ENCODE measurements at regions not wholly inside any gene's neighbourhood (a gene's known extent, or its start where the extent isn't known, plus 50 kb on each side); places are given as distances from the start of the nearest gene placed in this dataset.

DNA sequence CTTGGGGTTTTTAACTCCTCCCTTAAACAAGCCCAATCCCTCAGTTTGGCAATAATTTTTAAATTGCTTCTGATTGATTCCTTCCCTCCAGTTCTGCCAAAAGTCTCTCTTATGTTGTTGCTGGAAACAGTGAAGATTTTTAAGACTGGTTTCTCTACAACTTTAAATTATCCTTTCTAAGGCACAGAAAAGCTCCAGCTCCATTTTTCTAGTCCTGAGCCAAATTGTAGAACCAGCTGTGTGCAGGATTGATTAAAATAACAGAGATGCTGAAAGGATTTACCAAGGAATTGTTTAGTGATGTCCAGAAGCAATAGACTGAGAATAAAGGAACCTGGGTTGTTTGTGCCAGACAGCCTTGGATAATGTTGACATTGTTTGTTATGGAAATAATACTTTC, 111.3 kb downstream of the NUDT12 start:
- no peaks in the 10 kb centered on the region for H3F3A ChIP-seq (ENCODE audit: insufficient read depth)
- H4K20me1 ChIP-seq (ENCODE audit: low read depth, low read length), result no peaks in the 10 kb centered on the region
- no peak overlapping the region for H3K9ac ChIP-seq (ENCODE audit: low read length)
- TF ChIP-seq, protein P1, sequence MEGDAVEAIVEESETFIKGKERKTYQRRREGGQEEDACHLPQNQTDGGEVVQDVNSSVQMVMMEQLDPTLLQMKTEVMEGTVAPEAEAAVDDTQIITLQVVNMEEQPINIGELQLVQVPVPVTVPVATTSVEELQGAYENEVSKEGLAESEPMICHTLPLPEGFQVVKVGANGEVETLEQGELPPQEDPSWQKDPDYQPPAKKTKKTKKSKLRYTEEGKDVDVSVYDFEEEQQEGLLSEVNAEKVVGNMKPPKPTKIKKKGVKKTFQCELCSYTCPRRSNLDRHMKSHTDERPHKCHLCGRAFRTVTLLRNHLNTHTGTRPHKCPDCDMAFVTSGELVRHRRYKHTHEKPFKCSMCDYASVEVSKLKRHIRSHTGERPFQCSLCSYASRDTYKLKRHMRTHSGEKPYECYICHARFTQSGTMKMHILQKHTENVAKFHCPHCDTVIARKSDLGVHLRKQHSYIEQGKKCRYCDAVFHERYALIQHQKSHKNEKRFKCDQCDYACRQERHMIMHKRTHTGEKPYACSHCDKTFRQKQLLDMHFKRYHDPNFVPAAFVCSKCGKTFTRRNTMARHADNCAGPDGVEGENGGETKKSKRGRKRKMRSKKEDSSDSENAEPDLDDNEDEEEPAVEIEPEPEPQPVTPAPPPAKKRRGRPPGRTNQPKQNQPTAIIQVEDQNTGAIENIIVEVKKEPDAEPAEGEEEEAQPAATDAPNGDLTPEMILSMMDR (IDR thresholded peaks at IDR 0.05; ENCODE audit: insufficient read depth, low read length, poor library complexity, severe bottlenecking), result no peak
- TF ChIP-seq EZH2phosphoT487 (conservative IDR thresholded peaks at IDR 0.05; ENCODE audit: low read length), result no peak
- H3K4me2 ChIP-seq (ENCODE audit: low read depth, low read length, poor library complexity, severe bottlenecking), result no peak overlapping the region
- no peak overlapping the region for H3K4me3 ChIP-seq (ENCODE audit: insufficient read depth, low read length, poor library complexity, severe bottlenecking)
- H3K9me2 ChIP-seq (replicated peaks; ENCODE audit: insufficient read depth, low read length), result no peaks in the 10 kb centered on the region
- no peak overlapping the region for H3K27ac ChIP-seq (ENCODE audit: low read depth, low read length)
- H2AFZ ChIP-seq (ENCODE audit: low read depth, low read length, severe bottlenecking), result no peak overlapping the region
- H3K79me2 ChIP-seq (ENCODE audit: insufficient read depth, low read length), result no peaks in the 10 kb centered on the region
- no peaks in the 10 kb centered on the region for H3K27me3 ChIP-seq (ENCODE audit: low read length)
- H3K9me3 ChIP-seq (ENCODE audit: insufficient read depth, low read length), result no peaks in the 10 kb centered on the region
- no peaks in the 10 kb centered on the region for H3K36me3 ChIP-seq (ENCODE audit: low read length)

DNA sequence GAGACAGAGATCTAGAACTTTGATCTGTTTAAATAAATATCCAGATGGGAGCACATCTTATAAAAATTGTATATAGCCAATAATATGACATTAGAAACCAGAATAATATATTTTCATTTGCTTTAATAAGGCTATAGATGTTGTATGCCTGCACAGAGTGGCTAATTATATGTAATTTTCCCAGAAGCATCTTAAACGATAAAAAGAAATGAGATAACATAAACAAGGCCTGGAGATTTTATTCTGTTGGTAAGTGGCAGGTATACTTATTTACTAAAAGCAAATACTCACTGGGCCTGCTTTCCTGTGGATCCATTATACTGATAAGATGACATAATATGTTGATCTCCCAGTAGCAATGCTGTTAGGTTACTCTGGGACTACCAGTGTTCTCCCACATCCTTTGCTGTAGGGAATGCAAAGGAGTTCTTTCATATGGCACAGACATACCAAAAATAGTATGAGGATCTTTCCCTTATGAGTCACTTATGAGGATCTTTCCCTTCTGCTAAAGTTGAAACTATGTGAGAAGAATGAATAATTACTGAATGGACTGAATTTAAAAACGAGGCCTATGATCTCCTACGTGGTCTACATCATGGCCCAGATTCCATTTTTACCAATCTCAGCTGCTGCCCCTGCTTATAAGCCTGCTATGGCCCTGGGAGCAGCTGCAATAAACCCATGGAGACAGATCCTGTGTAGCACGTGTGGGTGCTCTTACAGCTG, 112.1 kb downstream of the NUDT12 start:
- no peak overlapping the region for H3K27ac ChIP-seq (ENCODE audit: low read depth, low read length)
- H3K9me3 ChIP-seq (ENCODE audit: insufficient read depth, low read length), result no peaks in the 10 kb centered on the region
- H3K4me3 ChIP-seq (ENCODE audit: insufficient read depth, low read length, poor library complexity, severe bottlenecking), result no peak overlapping the region
- no peaks in the 10 kb centered on the region for H4K20me1 ChIP-seq (ENCODE audit: low read depth, low read length)
- no peaks in the 10 kb centered on the region for H3K27me3 ChIP-seq (ENCODE audit: low read length)
- no peak overlapping the region for H2AFZ ChIP-seq (ENCODE audit: low read depth, low read length, severe bottlenecking)
- TF ChIP-seq EZH2phosphoT487 (conservative IDR thresholded peaks at IDR 0.05; ENCODE audit: low read length), result no peak
- TF ChIP-seq, protein P1 (IDR thresholded peaks at IDR 0.05; ENCODE audit: insufficient read depth, low read length, poor library complexity, severe bottlenecking), result no peak
- no peaks in the 10 kb centered on the region for H3K36me3 ChIP-seq (ENCODE audit: low read length)
- H3K79me2 ChIP-seq (ENCODE audit: insufficient read depth, low read length), result no peaks in the 10 kb centered on the region
- no peaks in the 10 kb centered on the region for H3F3A ChIP-seq (ENCODE audit: insufficient read depth)
- H3K9me2 ChIP-seq (replicated peaks; ENCODE audit: insufficient read depth, low read length), result no peaks in the 10 kb centered on the region
- no peak overlapping the region for H3K9ac ChIP-seq (ENCODE audit: low read length)
- H3K4me2 ChIP-seq (ENCODE audit: low read depth, low read length, poor library complexity, severe bottlenecking), result no peak overlapping the region

DNA sequence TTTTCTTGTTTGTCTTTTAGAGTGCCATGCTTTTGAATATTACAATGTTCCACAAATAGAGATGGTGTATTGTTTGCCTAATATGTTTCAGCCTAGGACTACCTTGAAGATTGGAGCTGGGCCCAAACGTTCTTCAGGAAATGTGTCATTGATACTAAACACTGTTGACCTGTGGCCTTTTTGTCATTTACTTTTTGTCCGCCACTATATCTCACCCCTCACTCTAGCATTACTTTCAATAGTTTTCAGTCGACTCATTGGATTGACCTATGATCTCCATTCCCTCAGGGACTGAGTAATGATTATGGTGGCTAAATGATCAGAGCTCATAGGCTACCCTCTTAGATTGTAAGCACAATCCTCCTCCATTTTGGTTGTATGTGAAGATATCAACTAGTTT, 115.8 kb downstream of the NUDT12 start:
- Histone ChIP-seq H3K9ac (ENCODE audit: low read length) (no peak overlapping the region), H2AFZ (ENCODE audit: low read depth, low read length, severe bottlenecking) (no peak overlapping the region), H3K4me3 (ENCODE audit: insufficient read depth, low read length, poor library complexity, severe bottlenecking) (no peak overlapping the region), H4K20me1 (ENCODE audit: low read depth, low read length) (no peaks in the 10 kb centered on the region), H3K4me2 (ENCODE audit: low read depth, low read length, poor library complexity, severe bottlenecking) (no peak overlapping the region), H3K36me3 (ENCODE audit: low read length) (no peaks in the 10 kb centered on the region), H3K27me3 (ENCODE audit: low read length) (no peaks in the 10 kb centered on the region), H3K79me2 (ENCODE audit: insufficient read depth, low read length) (no peaks in the 10 kb centered on the region), H3K9me3 (ENCODE audit: insufficient read depth, low read length) (no peaks in the 10 kb centered on the region), H3K9me2 (replicated peaks; ENCODE audit: insufficient read depth, low read length) (no peaks in the 10 kb centered on the region), H3K27ac (ENCODE audit: low read depth, low read length) (no peak overlapping the region), H3F3A (ENCODE audit: insufficient read depth) (no peaks in the 10 kb centered on the region)
- TF ChIP-seq, protein P1 (IDR thresholded peaks at IDR 0.05; ENCODE audit: insufficient read depth, low read length, poor library complexity, severe bottlenecking), result no peak
- no peak for TF ChIP-seq EZH2phosphoT487 (conservative IDR thresholded peaks at IDR 0.05; ENCODE audit: low read length)

Measured in SU-DHL-6 (cell line).